ENCODE measurements at regions not wholly inside any gene's neighbourhood (a gene's known extent, or its start where the extent isn't known, plus 50 kb on each side); places are given as distances from the start of the nearest gene placed in this dataset.
"Not testable (repeated sequence)": the region's sequence is repeated elsewhere in the genome, so short reads cannot be mapped to it uniquely, and the experiment has no call there.

DNA sequence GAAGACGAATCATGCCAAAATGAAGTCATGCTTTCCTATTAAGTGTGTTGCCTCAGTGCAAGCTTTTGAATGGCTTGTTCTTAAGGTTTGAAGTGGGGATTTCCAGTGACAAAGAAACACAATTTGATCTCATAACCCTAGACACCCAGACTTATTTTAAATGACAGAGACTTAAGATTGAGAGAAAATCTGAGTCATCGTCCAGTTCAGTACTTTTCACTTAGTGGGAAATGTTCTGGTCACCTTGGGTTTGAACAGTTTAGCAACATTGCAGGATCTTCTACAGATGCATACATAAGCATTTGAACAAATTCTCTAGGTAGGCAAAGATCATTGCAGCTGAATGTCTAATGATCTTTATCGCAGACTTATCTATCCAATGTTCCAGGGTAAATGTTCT lies 926.7 kb upstream of the ADAMTS5 start:
- not testable (repeated sequence) for H4K20me1 ChIP-seq (ENCODE audit: low read depth, low read length); H3K79me2 ChIP-seq (ENCODE audit: insufficient read depth, low read length); H3K36me3 ChIP-seq (ENCODE audit: low read length); H2AFZ ChIP-seq (ENCODE audit: low read depth, low read length, severe bottlenecking); H3F3A ChIP-seq (ENCODE audit: insufficient read depth); H3K27me3 ChIP-seq (ENCODE audit: low read length); H3K27ac ChIP-seq (ENCODE audit: low read depth, low read length); H3K9me2 ChIP-seq (replicated peaks; ENCODE audit: insufficient read depth, low read length); H3K4me2 ChIP-seq (ENCODE audit: low read depth, low read length, poor library complexity, severe bottlenecking); H3K4me3 ChIP-seq (ENCODE audit: insufficient read depth, low read length, poor library complexity, severe bottlenecking); H3K9ac ChIP-seq (ENCODE audit: low read length); H3K9me3 ChIP-seq (ENCODE audit: insufficient read depth, low read length)

GRCh38 chr21:27891495-27891894 lies 924.6 kb upstream of the ADAMTS5 start:
- H3F3A ChIP-seq (ENCODE audit: insufficient read depth); H3K4me3 ChIP-seq (ENCODE audit: insufficient read depth, low read length, poor library complexity, severe bottlenecking); H4K20me1 ChIP-seq (ENCODE audit: low read depth, low read length); H3K9ac ChIP-seq (ENCODE audit: low read length); H3K27me3 ChIP-seq (ENCODE audit: low read length); H3K4me2 ChIP-seq (ENCODE audit: low read depth, low read length, poor library complexity, severe bottlenecking); H3K27ac ChIP-seq (ENCODE audit: low read depth, low read length); H3K9me3 ChIP-seq (ENCODE audit: insufficient read depth, low read length); H3K9me2 ChIP-seq (replicated peaks; ENCODE audit: insufficient read depth, low read length); H3K79me2 ChIP-seq (ENCODE audit: insufficient read depth, low read length); H2AFZ ChIP-seq (ENCODE audit: low read depth, low read length, severe bottlenecking); H3K36me3 ChIP-seq (ENCODE audit: low read length): not testable (repeated sequence)

DNA sequence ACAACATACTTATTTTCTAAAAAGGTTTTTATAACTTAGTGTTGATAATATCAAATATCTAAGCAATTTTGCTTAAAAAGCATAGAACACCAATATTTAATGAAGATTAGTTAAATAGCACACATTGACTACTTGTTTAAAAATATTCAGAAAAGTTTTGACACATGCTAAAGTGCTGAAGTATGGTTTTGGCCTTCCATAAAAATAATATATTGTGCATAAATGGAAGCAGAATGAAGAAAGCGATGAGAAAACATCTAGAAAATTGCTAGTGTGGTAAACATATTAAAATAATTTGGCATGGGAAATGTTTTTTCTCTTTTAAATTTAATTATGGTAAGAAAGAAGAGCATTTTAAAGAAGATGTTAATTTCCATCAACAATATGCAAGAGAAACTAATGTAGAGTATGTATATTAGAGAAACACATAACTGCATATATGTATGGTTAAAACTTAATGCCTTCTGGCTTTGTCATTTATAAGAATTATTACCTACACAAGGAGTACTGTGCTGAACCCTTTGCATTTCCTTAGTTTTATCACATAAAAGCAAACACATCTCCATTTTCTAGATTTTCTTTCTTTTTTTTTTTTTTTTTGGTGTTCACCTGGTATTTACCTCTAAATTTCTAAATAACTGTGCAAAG lies 921.0 kb upstream of the ADAMTS5 start:
- H4K20me1 ChIP-seq (ENCODE audit: low read depth, low read length); H3K4me2 ChIP-seq (ENCODE audit: low read depth, low read length, poor library complexity, severe bottlenecking); H3K36me3 ChIP-seq (ENCODE audit: low read length): not testable (repeated sequence)

GRCh38 chr21:27885296-27885711 lies 918.4 kb upstream of the ADAMTS5 start:
- Histone ChIP-seq H3K4me3 (ENCODE audit: insufficient read depth, low read length, poor library complexity, severe bottlenecking) (no peak overlapping the region), H4K20me1 (ENCODE audit: low read depth, low read length) (no peaks in the 10 kb centered on the region), H3K36me3 (ENCODE audit: low read length) (no peaks in the 10 kb centered on the region), H3F3A (ENCODE audit: insufficient read depth) (no peaks in the 10 kb centered on the region), H3K4me2 (ENCODE audit: low read depth, low read length, poor library complexity, severe bottlenecking) (no peak overlapping the region), H3K9me3 (ENCODE audit: insufficient read depth, low read length) (no peaks in the 10 kb centered on the region), H3K9ac (ENCODE audit: low read length) (no peak overlapping the region), H3K9me2 (replicated peaks; ENCODE audit: insufficient read depth, low read length) (no peaks in the 10 kb centered on the region), H3K79me2 (ENCODE audit: insufficient read depth, low read length) (no peaks in the 10 kb centered on the region), H3K27ac (ENCODE audit: low read depth, low read length) (no peak overlapping the region), H3K27me3 (ENCODE audit: low read length) (no peaks in the 10 kb centered on the region), H2AFZ (ENCODE audit: low read depth, low read length, severe bottlenecking) (no peak overlapping the region)
- TF ChIP-seq EZH2phosphoT487 (conservative IDR thresholded peaks at IDR 0.05; ENCODE audit: low read length) = no peak
- no peak for TF ChIP-seq CTCF (IDR thresholded peaks at IDR 0.05; ENCODE audit: insufficient read depth, low read length, poor library complexity, severe bottlenecking)

More for the DNA sequence above, 921.0 kb upstream of the ADAMTS5 start:
- H3K27me3 ChIP-seq (ENCODE audit: low read length); H3K27ac ChIP-seq (ENCODE audit: low read depth, low read length); H3K9me2 ChIP-seq (replicated peaks; ENCODE audit: insufficient read depth, low read length); H2AFZ ChIP-seq (ENCODE audit: low read depth, low read length, severe bottlenecking); H3K79me2 ChIP-seq (ENCODE audit: insufficient read depth, low read length); H3F3A ChIP-seq (ENCODE audit: insufficient read depth); H3K4me3 ChIP-seq (ENCODE audit: insufficient read depth, low read length, poor library complexity, severe bottlenecking); H3K9me3 ChIP-seq (ENCODE audit: insufficient read depth, low read length); H3K9ac ChIP-seq (ENCODE audit: low read length): not testable (repeated sequence)

DNA sequence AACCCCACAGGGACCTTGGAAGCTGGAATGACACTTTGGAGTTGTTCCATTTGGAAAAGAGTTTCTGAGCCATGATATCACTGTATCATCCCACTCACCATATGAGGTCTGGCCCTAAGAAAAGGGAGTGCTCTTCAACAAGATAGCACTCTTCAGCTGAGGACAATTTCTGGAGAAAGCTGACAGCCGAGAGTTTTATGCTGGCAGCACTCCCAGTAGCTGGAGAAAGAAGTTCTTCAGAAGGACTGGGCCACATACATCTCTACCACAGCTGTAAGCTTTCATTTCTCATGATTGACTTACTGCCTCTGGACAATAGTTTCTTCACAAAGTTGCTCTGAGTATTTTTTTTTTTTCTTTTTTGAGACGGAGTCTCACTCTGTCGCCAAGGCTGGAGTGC lies 914.4 kb upstream of the ADAMTS5 start:
- H3F3A ChIP-seq (ENCODE audit: insufficient read depth); H3K4me2 ChIP-seq (ENCODE audit: low read depth, low read length, poor library complexity, severe bottlenecking); H3K27ac ChIP-seq (ENCODE audit: low read depth, low read length); H3K9me2 ChIP-seq (replicated peaks; ENCODE audit: insufficient read depth, low read length); H3K4me3 ChIP-seq (ENCODE audit: insufficient read depth, low read length, poor library complexity, severe bottlenecking); H2AFZ ChIP-seq (ENCODE audit: low read depth, low read length, severe bottlenecking); H3K36me3 ChIP-seq (ENCODE audit: low read length); H4K20me1 ChIP-seq (ENCODE audit: low read depth, low read length); H3K9me3 ChIP-seq (ENCODE audit: insufficient read depth, low read length); H3K79me2 ChIP-seq (ENCODE audit: insufficient read depth, low read length); H3K9ac ChIP-seq (ENCODE audit: low read length); H3K27me3 ChIP-seq (ENCODE audit: low read length): not testable (repeated sequence)

GRCh38 chr21:27872411-27872810 lies 905.5 kb upstream of the ADAMTS5 start:
- not testable (repeated sequence) for H3K27me3 ChIP-seq (ENCODE audit: low read length); H3K4me2 ChIP-seq (ENCODE audit: low read depth, low read length, poor library complexity, severe bottlenecking); H3K79me2 ChIP-seq (ENCODE audit: insufficient read depth, low read length); H3K27ac ChIP-seq (ENCODE audit: low read depth, low read length); H3F3A ChIP-seq (ENCODE audit: insufficient read depth); H3K9ac ChIP-seq (ENCODE audit: low read length); H2AFZ ChIP-seq (ENCODE audit: low read depth, low read length, severe bottlenecking); H4K20me1 ChIP-seq (ENCODE audit: low read depth, low read length); H3K9me3 ChIP-seq (ENCODE audit: insufficient read depth, low read length); H3K9me2 ChIP-seq (replicated peaks; ENCODE audit: insufficient read depth, low read length); H3K36me3 ChIP-seq (ENCODE audit: low read length); H3K4me3 ChIP-seq (ENCODE audit: insufficient read depth, low read length, poor library complexity, severe bottlenecking)

DNA sequence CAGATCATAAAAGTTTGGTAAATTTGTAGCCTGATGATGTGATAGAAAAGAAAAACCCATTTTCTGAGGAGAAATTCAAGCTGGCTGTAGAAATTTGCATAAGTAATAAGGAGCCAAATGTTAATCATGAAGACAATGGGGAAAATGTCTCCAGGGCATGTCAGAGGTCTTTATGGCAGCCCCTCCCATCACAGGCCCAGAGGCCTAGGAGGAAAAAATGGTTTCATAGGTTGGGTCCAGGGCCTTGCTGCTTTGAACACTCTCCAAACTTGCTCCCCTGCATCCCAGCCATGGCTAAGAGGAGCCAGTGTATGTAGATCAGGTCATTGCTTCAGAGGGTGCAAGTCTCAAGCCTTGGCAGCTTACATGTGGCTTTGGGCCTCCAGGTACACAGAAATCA lies 903.9 kb upstream of the ADAMTS5 start:
- H3K9ac ChIP-seq (ENCODE audit: low read length); H2AFZ ChIP-seq (ENCODE audit: low read depth, low read length, severe bottlenecking); H4K20me1 ChIP-seq (ENCODE audit: low read depth, low read length); H3K27ac ChIP-seq (ENCODE audit: low read depth, low read length); H3K4me2 ChIP-seq (ENCODE audit: low read depth, low read length, poor library complexity, severe bottlenecking); H3K9me2 ChIP-seq (replicated peaks; ENCODE audit: insufficient read depth, low read length); H3K27me3 ChIP-seq (ENCODE audit: low read length); H3F3A ChIP-seq (ENCODE audit: insufficient read depth); H3K4me3 ChIP-seq (ENCODE audit: insufficient read depth, low read length, poor library complexity, severe bottlenecking); H3K36me3 ChIP-seq (ENCODE audit: low read length); H3K9me3 ChIP-seq (ENCODE audit: insufficient read depth, low read length); H3K79me2 ChIP-seq (ENCODE audit: insufficient read depth, low read length): not testable (repeated sequence)
